WERI-Rb-1 (cell line): ENCODE measurements at regions not wholly inside any gene's neighbourhood (a gene's known extent, or its start where the extent isn't known, plus 50 kb on each side); places are given as distances from the start of the nearest gene placed in this dataset.
"Not testable (repeated sequence)": the region's sequence is repeated elsewhere in the genome, so short reads cannot be mapped to it uniquely, and the experiment has no call there.

ENCODE experiments used
- DNase-seq: peaks from one replicate; pipeline ENCODE4 v3.0.0-alpha.2; 2020
- H3K27ac ChIP-seq: fragments of 250-450 bp; sonication (Bioruptor Pico); 2 replicates; pipeline ENCODE4 v1.5.1; 2020; ENCODE audit warnings: mild to moderate bottlenecking, moderate library complexity
- H3K27me3 ChIP-seq: fragments of 250-450 bp; sonication (Bioruptor Pico); 2 replicates; pipeline ENCODE4 v1.5.1; 2021; ENCODE audit warnings: mild to moderate bottlenecking, low read depth, moderate library complexity; ENCODE audit not compliant: insufficient read depth, severe bottlenecking
- H3K36me3 ChIP-seq: fragments of 250-450 bp; sonication (Bioruptor Pico); 2 replicates; pipeline ENCODE4 v1.5.1; 2020; ENCODE audit warnings: mild to moderate bottlenecking, moderate library complexity
- H3K4me3 ChIP-seq: 2 replicates; pipeline ENCODE4 v1.5.1; 2011; ENCODE audit warnings: low read depth, mild to moderate bottlenecking, control low read depth, low read length
- H3K9me3 ChIP-seq: fragments of 250-450 bp; sonication (Bioruptor Pico); 2 replicates; pipeline ENCODE4 v1.5.1; 2021; ENCODE audit warnings: mild to moderate bottlenecking, moderate library complexity; ENCODE audit not compliant: severe bottlenecking
- CTCF ChIP-seq: IDR thresholded peaks from 2 replicates; pipeline ENCODE4 v1.5.1; 2011; ENCODE audit warnings: low read depth, mild to moderate bottlenecking, control low read depth, inconsistent platforms, low read length

- Histone ChIP-seq H3K9me3 (no peaks in the 10 kb centered on the region), H3K4me3 (no peak overlapping the region), H3K36me3 (no peaks in the 10 kb centered on the region), H3K27me3 (no peaks in the 10 kb centered on the region), H3K27ac (no peak overlapping the region)
- no peak for TF ChIP-seq CTCF
- DNase-seq = no peak
These were observed 274.8 kb upstream of the SPAG17 start for GRCh38 chr1:118459871-118460270.

- not testable (repeated sequence) for H3K27me3 ChIP-seq, DNase-seq, H3K9me3 ChIP-seq, H3K4me3 ChIP-seq, H3K36me3 ChIP-seq, H3K27ac ChIP-seq
These were observed 268.8 kb upstream of the SPAG17 start for GRCh38 chr1:118453856-118454255.

- no peak overlapping the region for H3K27ac ChIP-seq
- no peak overlapping the region for H3K4me3 ChIP-seq
- TF ChIP-seq CTCF = no peak
- H3K9me3 ChIP-seq = no peaks in the 10 kb centered on the region
- DNase-seq = no peak
- H3K27me3 ChIP-seq = no peaks in the 10 kb centered on the region
- H3K36me3 ChIP-seq = no peaks in the 10 kb centered on the region
These were observed 260.1 kb upstream of the SPAG17 start for GRCh38 chr1:118445156-118445555.

- no peaks in the 10 kb centered on the region for H3K9me3 ChIP-seq
- TF ChIP-seq CTCF = no peak
- no peaks in the 10 kb centered on the region for H3K27me3 ChIP-seq
- no peak for DNase-seq
- no peak overlapping the region for H3K4me3 ChIP-seq
- H3K27ac ChIP-seq = no peak overlapping the region
- no peaks in the 10 kb centered on the region for H3K36me3 ChIP-seq
These were observed 257.2 kb upstream of the SPAG17 start for GRCh38 chr1:118442214-118442613.

- Histone ChIP-seq H3K27ac (no peak overlapping the region), H3K9me3 (no peaks in the 10 kb centered on the region), H3K4me3 (no peak overlapping the region), H3K27me3 (no peaks in the 10 kb centered on the region), H3K36me3 (no peaks in the 10 kb centered on the region)
- DNase-seq = no peak
- TF ChIP-seq CTCF = no peak
These were observed 252.6 kb upstream of the SPAG17 start for GRCh38 chr1:118437664-118438063.

- Histone ChIP-seq H3K27me3 (no peaks in the 10 kb centered on the region), H3K36me3 (no peaks in the 10 kb centered on the region), H3K4me3 (no peak overlapping the region), H3K9me3 (no peaks in the 10 kb centered on the region), H3K27ac (no peak overlapping the region)
- no peak for TF ChIP-seq CTCF
- no peak for DNase-seq
These were observed 244.8 kb upstream of the SPAG17 start for GRCh38 chr1:118429856-118430255.
